H1 (cell line): ENCODE measurements at regions not wholly inside any gene's neighbourhood (a gene's known extent, or its start where the extent isn't known, plus 50 kb on each side); places are given as distances from the start of the nearest gene placed in this dataset.

ENCODE experiments used
- CTCF ChIA-PET: fragments of 300-600 bp; sonication (Branson Sonifier 250); formaldehyde crosslinking; loops from one replicate; lab custom pipeline; 2021; ENCODE audit not compliant: partially characterized antibody; lab: Charles Lee
- POLR2A ChIA-PET: fragments of 300-600 bp; sonication (Branson Sonifier 250); formaldehyde crosslinking; loops from one replicate; lab custom pipeline; 2021; ENCODE audit warnings: inconsistent platforms; ENCODE audit not compliant: partially characterized antibody; lab: Charles Lee
- DNase-seq, 2 experiments: peaks; one replicate each; pipeline versions ENCODE4 v3.0.0 to v3.0.0-alpha.2; 2010 to 2022; ENCODE audit warnings: low spot score in 2 of 2, low read depth in 1 of 2, mixed read lengths in 1 of 2
- FAIRE-seq: peaks from 2 replicates; lab custom pipeline; 2011; peaks lifted over from hg19 to GRCh38; lab: Jason Lieb, UNC
- H2AFZ ChIP-seq: 2 replicates; pipeline ENCODE4 v1.8.1; 2012; ENCODE audit warnings: low read length, inconsistent platforms
- H2AK5ac ChIP-seq: 2 replicates; pipeline ENCODE4 v1.6.1; 2013; ENCODE audit warnings: low read depth, low read length
- H2BK120ac ChIP-seq: replicated peaks from 2 replicates; pipeline ENCODE3; 2013; ENCODE audit warnings: low read depth, low read length, inconsistent platforms
- H2BK12ac ChIP-seq: 2 replicates; pipeline ENCODE4 v1.6.1; 2013; ENCODE audit warnings: low read depth, low read length
- H2BK15ac ChIP-seq: 2 replicates; pipeline ENCODE4 v1.6.1; 2013; ENCODE audit warnings: low read length
- H2BK20ac ChIP-seq: 2 replicates; pipeline ENCODE4 v1.6.1; 2013; ENCODE audit warnings: low read length
- H2BK5ac ChIP-seq: 2 replicates; pipeline ENCODE4 v1.6.1; 2013; ENCODE audit warnings: low read depth, low read length
- H3K14ac ChIP-seq: 2 replicates; pipeline ENCODE4 v1.6.1; 2013; ENCODE audit warnings: inconsistent platforms; ENCODE audit not compliant: insufficient read length
- H3K18ac ChIP-seq: 2 replicates; pipeline ENCODE4 v1.6.1; 2013; ENCODE audit warnings: low read length; ENCODE audit errors: extremely low read depth
- H3K23ac ChIP-seq: 2 replicates; pipeline ENCODE4 v1.6.1; 2013; ENCODE audit warnings: inconsistent platforms; ENCODE audit not compliant: insufficient read length
- H3K23me2 ChIP-seq: 2 replicates; pipeline ENCODE4 v1.6.1; 2013; ENCODE audit warnings: low read depth, low read length
- H3K27ac ChIP-seq: 2 replicates; pipeline ENCODE4 v1.6.1; 2011; ENCODE audit warnings: low read depth, low read length, inconsistent platforms
- H3K27me3 ChIP-seq, 4 experiments: replicated peaks in 1 of 4; 1 replicate in 1 of 4; 2 replicates in 3 of 4; pipeline versions ENCODE4 v1.6.1 to v1.8.1; 2011 to 2013; ENCODE audit warnings: low read length in 3 of 4, mild to moderate bottlenecking in 3 of 4, inconsistent platforms in 2 of 4, mixed read lengths in 2 of 4, moderate library complexity in 1 of 4; ENCODE audit not compliant: control insufficient read depth in 3 of 4, insufficient read depth in 3 of 4; ENCODE audit errors: extremely low read depth in 1 of 4
- H3K36me3 ChIP-seq, 4 experiments: 2 replicates each; pipeline versions ENCODE4 v1.6.1 to v1.8.1; 2011 to 2013; ENCODE audit warnings: mild to moderate bottlenecking in 4 of 4, low read length in 3 of 4, moderate library complexity in 2 of 4, control low read depth in 1 of 4, inconsistent platforms in 1 of 4; ENCODE audit not compliant: insufficient read depth in 4 of 4, control insufficient read depth in 2 of 4
- H3K4ac ChIP-seq: replicated peaks from 2 replicates; pipeline ENCODE3; 2013; ENCODE audit warnings: low read length, low read depth, mixed read lengths, inconsistent platforms; ENCODE audit not compliant: insufficient read length
- H3K4me1 ChIP-seq, 4 experiments: replicated peaks in 1 of 4; 1 replicate in 1 of 4; 2 replicates in 3 of 4; pipeline versions ENCODE4 v1.6.1 to v1.8.1; 2011 to 2013; ENCODE audit warnings: low read length in 3 of 4, inconsistent platforms in 2 of 4, mixed read lengths in 1 of 4; ENCODE audit not compliant: insufficient read depth in 4 of 4, control insufficient read depth in 3 of 4
- H3K4me2 ChIP-seq, 2 experiments: 2 replicates each; pipeline versions ENCODE4 v1.6.1 to v1.8.1; 2011 to 2013; ENCODE audit warnings: low read depth in 2 of 2, low read length in 2 of 2, control low read depth in 1 of 2, inconsistent platforms in 1 of 2, mild to moderate bottlenecking in 1 of 2; ENCODE audit not compliant: insufficient read depth in 1 of 2
- H3K4me3 ChIP-seq, 4 experiments: fragments of 200-600, 300-600 bp in 1 of 4; sonication (generic), shearing (Covaris generic), sonication (Bioruptor Twin) in 1 of 4; 2 replicates each; pipeline versions ENCODE4 v1.5.1 to v1.8.1; 2011 to 2016; ENCODE audit warnings: low read length in 4 of 4, low read depth in 3 of 4, control low read depth in 2 of 4, inconsistent platforms in 2 of 4, mild to moderate bottlenecking in 2 of 4, mixed read lengths in 1 of 4, moderate library complexity in 1 of 4; ENCODE audit not compliant: insufficient read depth in 2 of 4; ENCODE audit errors: extremely low read depth in 1 of 4
- H3K56ac ChIP-seq: replicated peaks from 2 replicates; pipeline ENCODE3; 2013; ENCODE audit warnings: low read depth, mild to moderate bottlenecking, mixed read lengths, low read length, inconsistent platforms; ENCODE audit not compliant: insufficient read length
- H3K79me1 ChIP-seq: 2 replicates; pipeline ENCODE4 v1.6.1; 2013; ENCODE audit warnings: low read depth, low read length, control low read depth
- H3K79me2 ChIP-seq, 2 experiments: 2 replicates each; pipeline versions ENCODE4 v1.6.1 to v1.8.1; 2012 to 2013; ENCODE audit warnings: low read length in 2 of 2, mild to moderate bottlenecking in 2 of 2, inconsistent platforms in 1 of 2; ENCODE audit not compliant: insufficient read depth in 2 of 2, control insufficient read depth in 1 of 2
- H3K9ac ChIP-seq, 4 experiments: replicated peaks in 1 of 4; 1 replicate in 1 of 4; 2 replicates in 3 of 4; pipeline versions ENCODE4 v1.6.1 to v1.8.1; 2011 to 2013; ENCODE audit warnings: low read depth in 3 of 4, low read length in 3 of 4, control low read depth in 2 of 4, mild to moderate bottlenecking in 2 of 4, moderate library complexity in 2 of 4, inconsistent platforms in 1 of 4; ENCODE audit errors: extremely low read depth in 1 of 4
- H3K9me3 ChIP-seq, 2 experiments: 2 replicates each; pipeline versions ENCODE4 v1.6.1 to v1.8.1; 2012 to 2013; ENCODE audit warnings: mild to moderate bottlenecking in 2 of 2, moderate library complexity in 2 of 2, control low read depth in 1 of 2, inconsistent platforms in 1 of 2, low read depth in 1 of 2, low read length in 1 of 2, mixed read lengths in 1 of 2; ENCODE audit not compliant: insufficient read depth in 2 of 2
- H4K20me1 ChIP-seq, 2 experiments: replicated peaks in 1 of 2; 2 replicates each; pipeline versions ENCODE3 to v1.8.1; 2011 to 2013; ENCODE audit warnings: inconsistent platforms in 2 of 2, low read length in 2 of 2, mild to moderate bottlenecking in 1 of 2; ENCODE audit not compliant: insufficient read depth in 2 of 2, control insufficient read depth in 1 of 2
- H4K5ac ChIP-seq: 2 replicates; pipeline ENCODE4 v1.6.1; 2013; ENCODE audit warnings: low read length, low read depth, mixed read lengths, inconsistent platforms; ENCODE audit not compliant: insufficient read length
- H4K8ac ChIP-seq: 2 replicates; pipeline ENCODE4 v1.8.0; 2013; ENCODE audit warnings: mild to moderate bottlenecking, moderate library complexity, low read length, inconsistent platforms; ENCODE audit not compliant: insufficient read depth; ENCODE audit errors: extremely low read depth
- H4K91ac ChIP-seq: replicated peaks from 2 replicates; pipeline ENCODE3; 2013; ENCODE audit warnings: low read length, mixed read lengths, inconsistent platforms; ENCODE audit not compliant: insufficient read length
- CTBP2 ChIP-seq: IDR thresholded peaks from 2 replicates; pipeline ENCODE4 v1.7.0; 2011; ENCODE audit warnings: borderline replicate concordance, mild to moderate bottlenecking, moderate library complexity, mixed read lengths, low read length; ENCODE audit not compliant: insufficient read depth, insufficient read length
- FOSL1 ChIP-seq: IDR thresholded peaks from 2 replicates; pipeline ENCODE4 v1.6.1; 2011; ENCODE audit warnings: mild to moderate bottlenecking, low read depth, low read length, moderate library complexity; ENCODE audit not compliant: insufficient read depth
- JUN ChIP-seq: IDR thresholded peaks from 2 replicates; pipeline ENCODE4 v1.6.1; 2011; ENCODE audit warnings: low read depth, mild to moderate bottlenecking, improper control_type of control experiment, low read length
- KDM1A ChIP-seq: fragments of 200-600, 300-600 bp; sonication (generic); IDR thresholded peaks from 2 replicates; pipeline ENCODE4 v1.7.1; 2016; ENCODE audit warnings: mild to moderate bottlenecking, low read length, borderline replicate concordance
- NANOG ChIP-seq: IDR thresholded peaks from 2 replicates; pipeline ENCODE4 v1.6.1; 2011; ENCODE audit warnings: low read length, low read depth, mild to moderate bottlenecking, inconsistent platforms; ENCODE audit not compliant: insufficient read depth, poor library complexity, severe bottlenecking
- SIN3A ChIP-seq, 2 experiments: IDR thresholded peaks in 1 of 2; conservative IDR thresholded peaks in 1 of 2; 2 replicates each; pipeline ENCODE4 v1.6.1; 2011 to 2012; ENCODE audit warnings: low read length in 2 of 2, improper control_type of control experiment in 1 of 2, low read depth in 1 of 2, mild to moderate bottlenecking in 1 of 2
- SRF ChIP-seq: IDR thresholded peaks from 2 replicates; pipeline ENCODE4 v1.6.1; 2011; ENCODE audit warnings: mild to moderate bottlenecking, low read depth, low read length, moderate library complexity
- SUZ12 ChIP-seq: fragments of 200-600 bp; sonication (generic); IDR thresholded peaks from 2 replicates; pipeline ENCODE4 v1.6.1; 2012; ENCODE audit warnings: mild to moderate bottlenecking, inconsistent platforms, low read length, moderate library complexity, mixed read lengths
- TAF1 ChIP-seq: IDR thresholded peaks from 2 replicates; pipeline ENCODE4 v1.6.1; 2011; ENCODE audit warnings: mild to moderate bottlenecking, low read depth, low read length
- WGBS, 2 experiments: shearing (Covaris generic) in 1 of 2; methylation state at CpG; one replicate each; pipeline versions ENCODE4 v1.1.6 to v1.1.7; 2013 to 2015; ENCODE audit warnings: low lambda C conversion rate in 2 of 2, mixed read lengths in 2 of 2, inconsistent platforms in 1 of 2, low coverage in 1 of 2, missing lambda C conversion rate in 1 of 2; ENCODE audit not compliant: insufficient replicate concordance in 2 of 2, insufficient coverage in 1 of 2, insufficient read length in 1 of 2; ENCODE audit errors: extremely low coverage in 1 of 2, missing lambda C conversion rate in 1 of 2; 5-methylcytosine and 5-hydroxymethylcytosine counted together
- TF ChIP-seq, protein P1 (sequence below): IDR thresholded peaks from 2 replicates; pipeline ENCODE4 v1.6.1; 2011; ENCODE audit warnings: low read length, improper control_type of control experiment

DNA sequence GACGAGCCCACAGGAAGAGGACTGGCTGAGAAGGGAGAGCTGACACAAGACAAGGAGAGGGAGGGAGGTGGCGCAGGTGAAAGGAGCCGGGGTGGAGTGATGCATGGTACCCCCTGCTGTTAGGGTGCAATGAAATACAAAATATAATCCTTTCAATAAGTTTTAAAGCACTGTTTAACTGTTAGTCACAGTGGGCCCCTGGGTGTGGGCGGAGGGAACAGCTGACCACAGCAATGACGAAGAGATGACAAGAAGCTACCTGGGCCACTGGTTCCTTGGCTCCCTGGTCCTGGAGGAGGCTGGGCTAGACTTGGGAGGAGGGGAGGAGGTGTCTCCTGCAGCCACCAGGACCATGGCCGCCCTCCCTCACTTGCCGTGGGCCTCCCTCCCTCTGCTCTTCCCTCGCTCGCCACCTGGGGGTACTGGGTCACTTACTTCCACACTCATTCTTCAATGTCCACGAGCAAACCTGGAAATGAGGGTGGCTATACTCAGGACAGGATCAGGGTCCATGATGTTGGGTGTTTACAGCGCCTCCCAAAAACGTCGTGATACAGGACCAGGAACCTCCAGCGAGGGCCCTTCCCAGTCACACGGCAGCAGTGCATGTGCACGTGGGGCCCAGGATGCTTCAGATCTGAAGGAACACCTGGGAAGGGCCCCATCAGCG lies 196.1 kb downstream of the ANKRD30B start:
- CTCF ChIA-PET: no interaction called here
- no peak for FAIRE-seq
- TF ChIP-seq, protein P1, sequence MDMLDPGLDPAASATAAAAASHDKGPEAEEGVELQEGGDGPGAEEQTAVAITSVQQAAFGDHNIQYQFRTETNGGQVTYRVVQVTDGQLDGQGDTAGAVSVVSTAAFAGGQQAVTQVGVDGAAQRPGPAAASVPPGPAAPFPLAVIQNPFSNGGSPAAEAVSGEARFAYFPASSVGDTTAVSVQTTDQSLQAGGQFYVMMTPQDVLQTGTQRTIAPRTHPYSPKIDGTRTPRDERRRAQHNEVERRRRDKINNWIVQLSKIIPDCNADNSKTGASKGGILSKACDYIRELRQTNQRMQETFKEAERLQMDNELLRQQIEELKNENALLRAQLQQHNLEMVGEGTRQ: no peak
- TF ChIP-seq KDM1A: no peak
- TF ChIP-seq NANOG: no peak
- TF ChIP-seq FOSL1: no peak
- TF ChIP-seq JUN: no peak
- no peak for TF ChIP-seq TAF1
- TF ChIP-seq SRF: no peak
- TF ChIP-seq CTBP2: no peak
- no peak for TF ChIP-seq SUZ12
- no peak for TF ChIP-seq SIN3A (conservative IDR thresholded peaks at IDR 0.05 in 1 of 2, IDR thresholded peaks at IDR 0.05 in 1 of 2; ENCODE audit: low read depth in 1 of 2, low read length in 2 of 2)

More for the DNA sequence above, 196.1 kb downstream of the ANKRD30B start:
- Histone ChIP-seq H3K56ac (no peak overlapping the region), H3K18ac (no peak overlapping the region), H3K4me1 (no peaks in the 10 kb centered on the region), H4K20me1 (no peaks in the 10 kb centered on the region), H4K5ac (no peak overlapping the region), H2BK20ac (no peak overlapping the region), H4K91ac (no peak overlapping the region), H4K8ac (no peak overlapping the region), H2BK12ac (no peak overlapping the region), H2AK5ac (no peak overlapping the region), H2AFZ (no peak overlapping the region), H3K4me2 (no peak overlapping the region), H3K23ac (no peak overlapping the region), H3K4me3 (no peak overlapping the region), H3K9ac (no peak overlapping the region), H3K4ac (no peak overlapping the region), H2BK5ac (no peak overlapping the region), H3K23me2 (no peaks in the 10 kb centered on the region), H3K79me2 (no peaks in the 10 kb centered on the region), H3K79me1 (no peaks in the 10 kb centered on the region), H2BK120ac (no peak overlapping the region), H3K36me3 (no peaks in the 10 kb centered on the region), H2BK15ac (no peak overlapping the region), H3K9me3 (peaks cover 47 to 97% of the 10 kb centered on the region in 2 experiments), H3K14ac (no peak overlapping the region), H3K27ac (no peak overlapping the region), H3K27me3 (no peaks in the 10 kb centered on the region)
- POLR2A ChIA-PET: no interaction called here
- WGBS, 2 experiments: 88% methylated on average over 12 of the region's 17 CpGs; no CpG with 5 or more reads in 1 of the 2 experiments
- no peak for DNase-seq
